HL-60 (cell line): ENCODE measurements at regions not wholly inside any gene's neighbourhood (a gene's known extent, or its start where the extent isn't known, plus 50 kb on each side); places are given as distances from the start of the nearest gene placed in this dataset.

Source experiments
- CTCF ChIP-seq: IDR thresholded peaks from one replicate; pipeline ENCODE4 v1.5.1; 2011; ENCODE audit warnings: low read length, control low read depth, inconsistent platforms; ENCODE audit not compliant: insufficient read depth
- GABPA ChIP-seq: IDR thresholded peaks from 2 replicates; pipeline ENCODE4 v1.6.1; 2012; ENCODE audit warnings: low read depth
- REST ChIP-seq: IDR thresholded peaks from 2 replicates; pipeline ENCODE4 v1.6.1; 2012; ENCODE audit warnings: low read depth; ENCODE audit not compliant: insufficient replicate concordance

GRCh38 chrX:51281758-51282318 lies 50.8 kb upstream of the NUDT10 start:
- TF ChIP-seq REST: no peak
- TF ChIP-seq CTCF: no peak
- TF ChIP-seq GABPA: no peak
